ENCODE measurements at regions not wholly inside any gene's neighbourhood (a gene's known extent, or its start where the extent isn't known, plus 50 kb on each side); places are given as distances from the start of the nearest gene placed in this dataset.

- DNase-seq, result no peak
Measured at GRCh38 chr10:128624656-128625530, 498.7 kb upstream of the MKI67 start.

GRCh38 chr10:128625926-128626325, 499.7 kb upstream of the MKI67 start:
- DNase-seq, result no peak

- DNase-seq, result no peak
Measured at GRCh38 chr10:128626397-128627000, 500.3 kb upstream of the MKI67 start.

- no peak for DNase-seq
Measured at GRCh38 chr10:128627811-128628210, 501.6 kb upstream of the MKI67 start.

- no peak for DNase-seq
Measured at GRCh38 chr10:128628252-128628651, 502.0 kb upstream of the MKI67 start.

- DNase-seq, result peak in 1 of 14 donors; percentile 14
Measured at GRCh38 chr10:128629111-128630096, 503.2 kb upstream of the MKI67 start.

- DNase-seq, result no peak
Measured at GRCh38 chr10:128630787-128631252, 504.6 kb upstream of the MKI67 start.

GRCh38 chr10:128631801-128632241, 505.6 kb upstream of the MKI67 start:
- no peak for DNase-seq

- no peak for DNase-seq
Measured at GRCh38 chr10:128632694-128633093, 506.5 kb upstream of the MKI67 start.

- no peak for DNase-seq
Measured at GRCh38 chr10:128633864-128634540, 507.8 kb upstream of the MKI67 start.

GRCh38 chr10:128642023-128642422, 515.8 kb upstream of the MKI67 start:
- DNase-seq, result no peak

GRCh38 chr10:128642502-128642901, 516.3 kb upstream of the MKI67 start:
- no peak for DNase-seq

- DNase-seq, result no peak
Measured at GRCh38 chr10:128643658-128644057, 517.4 kb upstream of the MKI67 start.

GRCh38 chr10:128645486-128645885, 519.3 kb upstream of the MKI67 start:
- DNase-seq, result no peak

GRCh38 chr10:128646956-128647355, 520.7 kb upstream of the MKI67 start:
- no peak for DNase-seq

GRCh38 chr10:128657548-128657947, 531.3 kb upstream of the MKI67 start:
- DNase-seq, result no peak

- DNase-seq, result no peak
Measured at GRCh38 chr10:128660726-128661125, 534.5 kb upstream of the MKI67 start.

- DNase-seq, result no peak
Measured at GRCh38 chr10:128661404-128662197, 535.4 kb upstream of the MKI67 start.

- DNase-seq, result no peak
Measured at GRCh38 chr10:128662520-128662919, 536.3 kb upstream of the MKI67 start.

GRCh38 chr10:128664729-128665128, 538.5 kb upstream of the MKI67 start:
- DNase-seq, result no peak

- DNase-seq, result no peak
Measured at GRCh38 chr10:128675405-128675804, 549.2 kb upstream of the MKI67 start.
